GM12878 (cell line): ENCODE measurements at regions not wholly inside any gene's neighbourhood (a gene's known extent, or its start where the extent isn't known, plus 50 kb on each side); places are given as distances from the start of the nearest gene placed in this dataset.

Experiments used
- ATAC-seq: fragments of 200-7000 bp; cut with Tn5 transposase; 3 replicates; pipeline ENCODE4 v1.9.1; 2020; ENCODE audit warnings: mild to moderate bottlenecking, moderate library complexity
- BruUV-seq: library from RNA; stranded (reverse); fragments of 400-500 nt; replicated peaks from 2 replicates; lab custom pipeline; 2021; lab: Mats Ljungman, UMichigan
- CTCF ChIA-PET: fragments of 300-600 bp; sonication (Branson Sonifier 250); formaldehyde crosslinking; extraction: SDS; loops from one replicate; lab custom pipeline; 2021; ENCODE audit warnings: inconsistent platforms; lab: Yijun Ruan, JAX
- POLR2A ChIA-PET: fragments of 350-600 bp; formaldehyde crosslinking; extraction: SDS; loops from one replicate; lab custom pipeline; 2021; ENCODE audit warnings: inconsistent platforms; lab: Charles Lee
- RAD21 ChIA-PET: fragments of 300-600 bp; sonication (Branson Sonifier 250); formaldehyde crosslinking; loops from one replicate; lab custom pipeline; 2023; ENCODE audit warnings: antibody characterized with exemption; ENCODE audit not compliant: unreplicated experiment; lab: Charles Lee
- SMC1A ChIA-PET: fragments of 300-600 bp; sonication (Branson Sonifier 250); formaldehyde crosslinking; loops from one replicate; lab custom pipeline; 2023; ENCODE audit not compliant: unreplicated experiment, uncharacterized antibody; lab: Charles Lee
- DNase-seq: peaks from one replicate; pipeline ENCODE4 v3.0.0-alpha.2; 2011; ENCODE audit warnings: low read depth, low spot score
- FAIRE-seq: peaks from 3 replicates; lab custom pipeline; 2011; peaks lifted over from hg19 to GRCh38; lab: Jason Lieb, UNC
- H2AFZ ChIP-seq: 2 replicates; pipeline ENCODE4 v1.6.0; 2011; ENCODE audit warnings: low read depth, low read length, control low read depth; ENCODE audit not compliant: control insufficient read depth
- H3K27ac ChIP-seq: 2 replicates; pipeline ENCODE4 v1.5.1; 2011; ENCODE audit warnings: control low read depth; ENCODE audit not compliant: control insufficient read depth, insufficient read depth
- H3K27me3 ChIP-seq, 2 experiments: replicated peaks in 1 of 2; 2 replicates each; pipeline versions ENCODE4 v1.6.0 to v1.6.1; 2011; ENCODE audit warnings: low read length in 1 of 2; ENCODE audit not compliant: control insufficient read depth in 2 of 2, insufficient read depth in 2 of 2
- H3K36me3 ChIP-seq, 2 experiments: 2 replicates each; pipeline ENCODE4 v1.5.1; 2011; ENCODE audit warnings: low read length in 1 of 2; ENCODE audit not compliant: control insufficient read depth in 2 of 2, insufficient read depth in 2 of 2
- H3K4me1 ChIP-seq: 2 replicates; pipeline ENCODE4 v1.6.1; 2011; ENCODE audit warnings: mild to moderate bottlenecking, low read length, moderate library complexity, mixed read lengths; ENCODE audit not compliant: control insufficient read depth, insufficient read depth
- H3K4me2 ChIP-seq: 2 replicates; pipeline ENCODE4 v1.6.0; 2011; ENCODE audit warnings: control low read depth; ENCODE audit not compliant: control insufficient read depth, insufficient read depth
- H3K4me3 ChIP-seq: fragments of 200-600 bp; sonication (generic); 2 replicates; pipeline ENCODE4 v1.5.1; 2016
- H3K79me2 ChIP-seq: 2 replicates; pipeline ENCODE4 v1.6.0; 2011; ENCODE audit warnings: low read length; ENCODE audit not compliant: control insufficient read depth, insufficient read depth
- H3K9ac ChIP-seq: 2 replicates; pipeline ENCODE4 v1.8.0; 2011; ENCODE audit warnings: low read length, control low read depth, mixed read lengths; ENCODE audit not compliant: control insufficient read depth, insufficient read depth
- H3K9me3 ChIP-seq: replicated peaks from 3 replicates; pipeline ENCODE4 v1.5.1; 2011; ENCODE audit warnings: mild to moderate bottlenecking, low read length; ENCODE audit not compliant: control insufficient read depth, insufficient read depth
- H4K20me1 ChIP-seq: 2 replicates; pipeline ENCODE4 v1.6.0; 2011; ENCODE audit not compliant: control insufficient read depth, insufficient read depth
- CBX3 ChIP-seq: fragments of 200-600 bp; sonication (generic); IDR thresholded peaks from 2 replicates; pipeline ENCODE4 v1.6.1; 2016; ENCODE audit warnings: low read depth, borderline replicate concordance
- CEBPB ChIP-seq, 2 experiments: fragments of 150-350 bp in 1 of 2; IDR thresholded peaks; 2 replicates each; pipeline ENCODE4 v1.6.1; 2012 to 2014; ENCODE audit warnings: low read depth in 2 of 2, low read length in 2 of 2, borderline replicate concordance in 1 of 2, inconsistent platforms in 1 of 2
- FOS ChIP-seq: IDR thresholded peaks from 3 replicates; pipeline ENCODE4 v1.6.1; 2011; ENCODE audit warnings: borderline replicate concordance; ENCODE audit not compliant: insufficient read length; ENCODE audit errors: extremely low read depth
- HDAC6 ChIP-seq: fragments of 200-600 bp; sonication (generic); IDR thresholded peaks from one replicate; pipeline ENCODE4 v1.8.0; 2017; ENCODE audit warnings: antibody characterized with exemption; ENCODE audit not compliant: unreplicated experiment
- POLR2AphosphoS5 ChIP-seq: IDR thresholded peaks from 2 replicates; pipeline ENCODE4 v1.6.1; 2011; ENCODE audit warnings: mild to moderate bottlenecking, low read length, inconsistent platforms
- RELA ChIP-seq: fragments of 450-650 bp; IDR thresholded peaks from 2 replicates; pipeline ENCODE4 v1.8.0; 2014; ENCODE audit warnings: borderline replicate concordance; ENCODE audit not compliant: partially characterized antibody
- SRF ChIP-seq, 2 experiments: IDR thresholded peaks; 2 replicates each; pipeline ENCODE4 v1.6.1; 2011; ENCODE audit warnings: low read depth in 2 of 2, low read length in 2 of 2, mild to moderate bottlenecking in 1 of 2, moderate library complexity in 1 of 2
- TCF7 ChIP-seq: IDR thresholded peaks from 2 replicates; pipeline ENCODE4 v1.6.1; 2014; ENCODE audit warnings: antibody characterized with exemption, borderline replicate concordance
- ZSCAN29 ChIP-seq: fragments of 450-650 bp; IDR thresholded peaks from 2 replicates; pipeline ENCODE4 v1.6.1; 2017; ENCODE audit warnings: mild to moderate bottlenecking, moderate library complexity
- WGBS: methylation state at CpG from one replicate; pipeline ENCODE4 v1.1.6; 2016; ENCODE audit warnings: low lambda C conversion rate; ENCODE audit not compliant: insufficient replicate concordance, insufficient coverage; ENCODE audit errors: missing lambda C conversion rate; 5-methylcytosine and 5-hydroxymethylcytosine counted together
- in situ Hi-C: fragments of 300-500 bp; cut with MboI; formaldehyde crosslinking; loops from 9 replicates; pipeline ENCODE4 v1.14.3; 2018; ENCODE audit warnings: mixed read lengths
- intact Hi-C: fragments of 100-400 bp; cut with micrococcal nuclease; formaldehyde crosslinking; loops from one replicate; pipeline ENCODE4 v1.14.2; 2022; ENCODE audit not compliant: unreplicated experiment
- TF ChIP-seq, protein P1 (sequence below): IDR thresholded peaks from 2 replicates; pipeline ENCODE4 v1.6.1; 2011; ENCODE audit warnings: borderline replicate concordance, low read depth, mild to moderate bottlenecking, moderate library complexity, mixed read lengths, low read length; ENCODE audit not compliant: insufficient read depth; ENCODE audit errors: extremely low read length
- TF ChIP-seq, protein P2 (sequence below): IDR thresholded peaks from 2 replicates; pipeline ENCODE4 v1.6.1; 2012; ENCODE audit warnings: low read depth, low read length, improper control_type of control experiment
- TF ChIP-seq, protein P3 (sequence below): IDR thresholded peaks from 2 replicates; pipeline ENCODE4 v1.6.1; 2012; ENCODE audit warnings: mild to moderate bottlenecking, low read depth, low read length

DNA sequence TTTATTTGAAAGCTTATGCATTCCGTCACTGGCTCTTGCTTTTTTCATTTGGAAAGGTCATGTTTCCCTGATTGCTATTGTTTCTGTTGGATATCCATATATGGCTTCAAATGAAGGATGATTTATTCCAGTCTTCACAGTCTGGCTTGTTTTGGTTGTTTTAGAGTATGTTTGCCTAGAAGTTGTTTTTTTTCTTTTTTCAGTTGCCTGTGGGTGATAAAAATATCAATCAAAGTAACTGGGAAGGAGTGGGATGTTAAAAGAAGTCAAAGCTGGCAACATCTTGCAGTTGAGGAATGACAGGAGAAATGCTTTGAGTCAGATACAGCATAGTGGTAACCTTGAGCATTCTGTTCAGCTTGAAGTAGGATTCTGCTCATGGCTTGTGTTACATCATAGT lies 610.5 kb downstream of the PLOD2 start (continued):
- no peak for TF ChIP-seq TCF7
- TF ChIP-seq, protein P1, sequence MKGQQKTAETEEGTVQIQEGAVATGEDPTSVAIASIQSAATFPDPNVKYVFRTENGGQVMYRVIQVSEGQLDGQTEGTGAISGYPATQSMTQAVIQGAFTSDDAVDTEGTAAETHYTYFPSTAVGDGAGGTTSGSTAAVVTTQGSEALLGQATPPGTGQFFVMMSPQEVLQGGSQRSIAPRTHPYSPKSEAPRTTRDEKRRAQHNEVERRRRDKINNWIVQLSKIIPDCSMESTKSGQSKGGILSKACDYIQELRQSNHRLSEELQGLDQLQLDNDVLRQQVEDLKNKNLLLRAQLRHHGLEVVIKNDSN, result no peak
- TF ChIP-seq FOS, result no peak
- no peak for TF ChIP-seq HDAC6
- TF ChIP-seq, protein P2, sequence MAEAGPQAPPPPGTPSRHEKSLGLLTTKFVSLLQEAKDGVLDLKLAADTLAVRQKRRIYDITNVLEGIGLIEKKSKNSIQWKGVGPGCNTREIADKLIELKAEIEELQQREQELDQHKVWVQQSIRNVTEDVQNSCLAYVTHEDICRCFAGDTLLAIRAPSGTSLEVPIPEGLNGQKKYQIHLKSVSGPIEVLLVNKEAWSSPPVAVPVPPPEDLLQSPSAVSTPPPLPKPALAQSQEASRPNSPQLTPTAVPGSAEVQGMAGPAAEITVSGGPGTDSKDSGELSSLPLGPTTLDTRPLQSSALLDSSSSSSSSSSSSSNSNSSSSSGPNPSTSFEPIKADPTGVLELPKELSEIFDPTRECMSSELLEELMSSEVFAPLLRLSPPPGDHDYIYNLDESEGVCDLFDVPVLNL, result no peak
- no peak for TF ChIP-seq CBX3
- no peak for TF ChIP-seq POLR2AphosphoS5
- TF ChIP-seq SRF (IDR thresholded peaks at IDR 0.05; ENCODE audit: low read depth in 2 of 2, low read length in 2 of 2), result no peak

DNA sequence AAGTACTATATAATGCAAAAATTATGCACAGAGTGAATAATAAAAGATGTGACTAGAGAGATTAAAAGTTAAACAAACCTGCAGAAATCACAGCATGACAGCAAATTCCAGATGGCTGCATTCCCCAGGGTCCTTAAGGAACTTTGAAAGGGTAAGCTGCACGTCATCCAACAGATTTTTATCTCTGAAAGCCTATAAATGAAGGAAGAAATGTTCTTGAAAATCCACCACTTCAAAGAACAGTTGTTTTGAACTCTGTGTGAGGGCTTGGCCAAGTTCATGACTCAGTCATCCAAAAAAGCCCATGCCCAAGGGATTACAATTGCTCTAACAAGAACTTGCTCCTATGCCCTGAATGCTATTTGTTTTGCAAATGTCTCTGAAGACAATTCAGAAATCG lies 603.6 kb downstream of the PLOD2 start:
- DNase-seq (no peak), FAIRE-seq (no peak), ATAC-seq (no peak)
- WGBS, result 0% methylated on average over 2 of the region's 2 CpGs
- no peak overlapping the region for H3K9ac ChIP-seq
- H4K20me1 ChIP-seq, result no peaks in the 10 kb centered on the region
- ChIA-PET POLR2A (no interaction called here), RAD21 (no interaction called here), SMC1A (interaction anchor here (0.6 kb wide), 1 partner anchor 1221 kb away, joined by 3 read pairs; no protein-coding TSS in a partner anchor), CTCF (no interaction called here)
- in situ Hi-C loops (no loop called here), intact Hi-C loops (no loop called here)
- TF ChIP-seq, protein P3, sequence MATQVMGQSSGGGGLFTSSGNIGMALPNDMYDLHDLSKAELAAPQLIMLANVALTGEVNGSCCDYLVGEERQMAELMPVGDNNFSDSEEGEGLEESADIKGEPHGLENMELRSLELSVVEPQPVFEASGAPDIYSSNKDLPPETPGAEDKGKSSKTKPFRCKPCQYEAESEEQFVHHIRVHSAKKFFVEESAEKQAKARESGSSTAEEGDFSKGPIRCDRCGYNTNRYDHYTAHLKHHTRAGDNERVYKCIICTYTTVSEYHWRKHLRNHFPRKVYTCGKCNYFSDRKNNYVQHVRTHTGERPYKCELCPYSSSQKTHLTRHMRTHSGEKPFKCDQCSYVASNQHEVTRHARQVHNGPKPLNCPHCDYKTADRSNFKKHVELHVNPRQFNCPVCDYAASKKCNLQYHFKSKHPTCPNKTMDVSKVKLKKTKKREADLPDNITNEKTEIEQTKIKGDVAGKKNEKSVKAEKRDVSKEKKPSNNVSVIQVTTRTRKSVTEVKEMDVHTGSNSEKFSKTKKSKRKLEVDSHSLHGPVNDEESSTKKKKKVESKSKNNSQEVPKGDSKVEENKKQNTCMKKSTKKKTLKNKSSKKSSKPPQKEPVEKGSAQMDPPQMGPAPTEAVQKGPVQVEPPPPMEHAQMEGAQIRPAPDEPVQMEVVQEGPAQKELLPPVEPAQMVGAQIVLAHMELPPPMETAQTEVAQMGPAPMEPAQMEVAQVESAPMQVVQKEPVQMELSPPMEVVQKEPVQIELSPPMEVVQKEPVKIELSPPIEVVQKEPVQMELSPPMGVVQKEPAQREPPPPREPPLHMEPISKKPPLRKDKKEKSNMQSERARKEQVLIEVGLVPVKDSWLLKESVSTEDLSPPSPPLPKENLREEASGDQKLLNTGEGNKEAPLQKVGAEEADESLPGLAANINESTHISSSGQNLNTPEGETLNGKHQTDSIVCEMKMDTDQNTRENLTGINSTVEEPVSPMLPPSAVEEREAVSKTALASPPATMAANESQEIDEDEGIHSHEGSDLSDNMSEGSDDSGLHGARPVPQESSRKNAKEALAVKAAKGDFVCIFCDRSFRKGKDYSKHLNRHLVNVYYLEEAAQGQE, result no peak
- TF ChIP-seq ZSCAN29, result no peak
- TF ChIP-seq RELA, result no peak
- no peak for TF ChIP-seq CEBPB (IDR thresholded peaks at IDR 0.05; ENCODE audit: borderline replicate concordance in 1 of 2, low read depth in 2 of 2, low read length in 2 of 2)
- TF ChIP-seq, protein P2, result no peak
- no peak overlapping the region for H3K4me3 ChIP-seq
- H3K27ac ChIP-seq, result no peak overlapping the region
- no peaks in the 10 kb centered on the region for H3K9me3 ChIP-seq
- BruUV-seq, result no TSS peak
- H3K4me2 ChIP-seq, result no peak overlapping the region
- no peaks in the 10 kb centered on the region for H3K27me3 ChIP-seq
- no peak overlapping the region for H2AFZ ChIP-seq
- H3K4me1 ChIP-seq, result no peaks in the 10 kb centered on the region
- no peaks in the 10 kb centered on the region for H3K79me2 ChIP-seq
- no peaks in the 10 kb centered on the region for H3K36me3 ChIP-seq
